Embryonic facial prominence (tissue), 1 donor: ENCODE measurements at regions not wholly inside any gene's neighbourhood (a gene's known extent, or its start where the extent isn't known, plus 50 kb on each side); places are given as distances from the start of the nearest gene placed in this dataset.
A peak's percentile ranks its signal among the peaks of the same experiment; 100 is the strongest.

Experiments used
- DNase-seq: peaks from one replicate; pipeline ENCODE4 v3.0.0-alpha.2; 2016; ENCODE audit errors: extremely low spot score

DNA sequence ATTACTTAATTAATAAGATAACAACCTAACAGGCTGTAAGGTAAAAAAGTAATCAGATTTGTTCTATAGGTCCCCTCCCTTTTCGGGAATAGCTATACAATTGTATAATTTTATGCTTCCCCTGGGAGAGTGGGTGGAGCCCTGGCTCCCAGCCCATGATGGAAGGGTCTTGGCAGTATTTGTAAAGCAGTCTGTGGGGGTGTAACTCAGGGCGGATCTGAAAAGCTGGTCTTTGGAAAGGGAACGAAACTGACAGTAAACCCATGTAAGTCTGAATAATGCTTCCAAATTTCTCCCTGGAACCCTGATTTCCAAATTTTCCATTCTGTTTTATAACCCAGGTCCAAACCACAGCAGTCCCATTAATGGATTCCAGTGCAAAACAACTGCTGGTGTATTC is 110.4 kb downstream of the DAD1 start:
- peak; percentile 29 for DNase-seq

GRCh38 chr14:22478247-22478646 is 110.8 kb downstream of the DAD1 start:
- DNase-seq = no peak

DNA sequence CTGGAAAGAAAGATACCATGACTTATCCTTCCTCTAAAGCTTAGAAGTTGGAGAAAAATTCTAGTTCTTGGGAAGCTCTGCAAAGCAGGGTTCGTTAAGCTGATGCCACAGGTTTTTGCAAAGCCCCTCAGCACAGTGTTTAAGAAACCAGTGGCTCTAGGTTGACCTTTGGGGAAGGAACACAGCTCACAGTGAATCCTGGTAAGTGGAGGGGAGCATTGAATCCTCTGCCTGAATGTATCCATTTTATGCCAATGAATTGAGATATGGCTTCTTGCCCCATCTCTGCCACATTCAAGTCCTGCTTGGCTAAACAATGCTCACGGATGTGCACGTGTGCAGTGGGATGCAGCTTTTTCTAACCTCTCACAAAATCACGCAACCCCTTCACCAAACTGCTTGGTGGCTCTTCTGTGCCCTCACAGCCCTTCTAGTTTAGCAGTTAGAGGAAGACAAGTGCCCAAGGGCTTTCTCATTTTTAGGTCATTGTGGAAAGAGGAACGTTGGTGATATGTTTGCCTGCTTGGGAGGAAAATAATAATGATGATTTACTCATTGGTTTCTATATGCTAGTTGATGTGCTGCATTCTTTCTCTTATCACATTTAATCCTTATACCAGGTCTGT is 111.3 kb downstream of the DAD1 start:
- DNase-seq = no peak

- DNase-seq = no peak
Observed at GRCh38 chr14:22476887-22477286, 112.1 kb downstream of the DAD1 start.

GRCh38 chr14:22476005-22476751 is 112.8 kb downstream of the DAD1 start:
- DNase-seq = no peak

DNA sequence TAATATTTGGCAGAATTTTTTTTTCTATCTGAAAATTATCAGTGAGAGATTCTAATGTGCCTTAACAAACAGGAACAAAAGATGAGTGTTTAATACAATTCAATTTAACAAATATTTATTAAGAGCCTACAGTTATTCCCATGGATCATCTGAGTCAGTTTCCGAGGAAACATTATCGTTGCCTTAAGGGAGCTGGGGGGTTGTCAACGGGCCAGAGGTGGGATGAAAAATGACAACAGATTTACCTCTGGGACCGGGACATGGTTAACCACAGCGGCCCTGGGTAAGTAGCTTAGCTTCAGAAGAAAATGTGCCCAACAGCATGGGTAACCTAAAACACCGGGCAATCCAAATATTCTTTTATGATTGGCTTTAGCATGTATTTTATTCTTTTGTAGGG is 113.6 kb downstream of the DAD1 start:
- no peak for DNase-seq

DNA sequence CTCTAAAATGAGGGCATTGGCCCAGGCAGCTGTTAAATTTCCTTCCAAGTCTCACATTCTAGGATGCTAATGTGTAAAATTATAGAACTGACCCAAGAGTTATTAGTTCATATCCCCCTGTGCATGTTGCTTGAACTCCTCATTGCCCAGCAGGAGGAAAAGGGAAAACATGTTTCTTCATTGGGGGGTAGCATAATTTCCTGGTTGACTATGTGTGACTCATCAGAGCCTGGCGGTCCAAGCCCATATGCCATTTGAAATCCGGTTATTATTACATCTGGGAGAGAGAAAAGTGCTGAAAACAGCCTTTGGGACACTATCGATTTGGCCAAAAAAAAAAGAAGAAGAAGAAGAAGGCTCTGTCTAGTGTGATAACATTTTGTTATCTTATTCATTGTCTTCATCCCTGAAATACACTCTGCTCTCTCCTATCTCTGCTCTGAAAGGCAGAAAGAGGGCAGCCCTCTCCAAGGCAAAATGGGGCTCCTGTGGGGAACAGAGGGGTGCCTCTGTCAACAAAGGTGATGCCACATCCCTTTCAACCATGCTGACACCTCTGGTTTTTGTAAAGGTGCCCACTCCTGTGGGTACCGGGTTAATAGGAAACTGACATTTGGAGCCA is 114.2 kb downstream of the DAD1 start:
- no peak for DNase-seq

DNA sequence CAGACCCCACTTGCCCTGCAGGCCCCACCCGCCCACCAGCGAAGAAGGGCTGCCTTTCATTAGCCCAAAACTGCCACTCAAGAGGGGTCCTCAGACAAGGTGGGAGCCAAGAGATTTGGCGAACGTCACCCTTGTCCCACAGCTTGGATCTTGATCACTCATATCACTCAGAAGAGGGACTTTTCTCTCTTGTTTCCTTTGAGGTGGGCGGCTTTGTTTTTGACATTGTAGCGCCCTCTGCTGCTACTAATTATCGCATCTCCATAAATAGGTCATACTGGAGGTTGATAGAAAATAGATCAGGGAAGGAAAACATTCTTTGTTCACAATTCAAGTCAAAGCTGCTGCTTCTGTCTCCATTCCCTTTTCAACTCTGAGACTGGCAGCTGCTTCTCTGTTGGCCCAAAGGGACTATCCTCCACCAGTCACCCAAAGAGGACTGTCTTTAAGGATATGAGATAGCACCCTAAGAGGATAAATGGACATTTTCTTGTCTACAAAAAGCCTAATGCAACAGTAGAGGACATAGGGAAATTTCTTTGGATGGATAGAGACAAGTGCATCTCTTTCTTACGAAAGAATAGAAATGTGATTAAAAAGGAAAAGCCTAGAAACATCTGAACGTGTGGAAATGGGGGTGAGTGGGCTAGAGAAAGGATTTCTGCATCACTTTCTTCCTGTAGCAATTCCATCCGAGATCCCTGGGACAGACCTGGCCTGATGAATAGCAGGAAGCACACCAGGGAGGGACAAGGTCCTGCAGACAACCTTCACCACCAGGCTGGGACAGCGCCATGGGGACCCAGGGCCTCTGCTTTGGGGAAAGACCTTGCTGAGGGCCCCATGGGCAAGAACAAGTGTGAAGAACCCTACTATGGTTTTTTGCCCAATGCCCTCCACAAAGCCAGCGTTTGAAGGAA is 115.8 kb downstream of the DAD1 start:
- no peak for DNase-seq

- DNase-seq = no peak
Observed at GRCh38 chr14:22472466-22472865, 116.6 kb downstream of the DAD1 start.

DNA sequence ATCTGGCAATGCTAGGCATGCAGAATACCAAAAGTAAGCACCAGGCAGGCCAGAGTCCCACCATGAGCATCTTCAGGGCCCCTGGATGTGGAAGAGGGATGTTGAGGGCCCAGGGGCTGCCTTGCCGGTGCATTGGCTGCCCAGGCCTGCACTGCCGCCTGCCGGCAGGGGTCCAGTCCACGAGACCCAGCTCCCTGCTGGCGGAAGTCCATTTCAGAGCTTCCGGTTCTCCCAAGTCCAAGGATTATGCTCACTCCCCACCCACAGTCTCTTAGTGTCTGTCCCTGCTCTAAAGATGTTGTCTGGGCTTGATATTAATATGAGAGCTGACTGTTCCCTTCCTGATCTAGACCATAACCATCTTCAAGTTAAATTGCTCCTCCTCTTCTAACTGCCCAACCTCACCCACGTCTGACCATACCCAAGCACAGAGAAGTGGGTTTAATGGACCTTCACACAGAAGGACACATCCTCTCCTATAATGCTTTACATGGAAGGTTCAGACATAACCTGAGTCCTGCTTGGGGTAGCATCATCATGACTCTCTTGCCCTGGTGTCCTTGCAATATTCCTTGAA is 117.4 kb downstream of the DAD1 start:
- no peak for DNase-seq

GRCh38 chr14:22469538-22470303 is 119.3 kb downstream of the DAD1 start:
- no peak for DNase-seq

GRCh38 chr14:22468830-22469229 is 120.2 kb downstream of the DAD1 start:
- DNase-seq = no peak

DNA sequence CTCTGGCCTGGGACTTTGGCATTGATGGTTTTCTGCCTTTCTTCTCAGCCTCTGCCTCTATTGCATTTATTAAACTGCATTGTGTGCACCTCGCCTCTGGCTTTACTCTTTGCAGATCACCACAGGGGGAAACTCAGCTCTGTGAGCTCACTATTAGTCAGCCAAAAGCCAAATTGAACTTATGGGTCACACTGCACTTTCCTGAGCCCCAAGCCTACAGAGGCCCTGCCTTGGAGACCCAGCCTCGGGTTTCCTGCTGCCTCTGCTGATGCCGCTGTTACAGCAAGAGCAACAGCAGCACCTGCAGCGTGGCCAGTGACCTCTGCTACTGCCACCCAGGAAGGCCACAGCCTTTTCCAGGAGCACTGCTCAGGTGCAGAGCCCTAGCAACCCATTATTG is 122.5 kb downstream of the DAD1 start:
- DNase-seq = no peak

GRCh38 chr14:22465201-22465840 is 123.7 kb downstream of the DAD1 start:
- no peak for DNase-seq

DNA sequence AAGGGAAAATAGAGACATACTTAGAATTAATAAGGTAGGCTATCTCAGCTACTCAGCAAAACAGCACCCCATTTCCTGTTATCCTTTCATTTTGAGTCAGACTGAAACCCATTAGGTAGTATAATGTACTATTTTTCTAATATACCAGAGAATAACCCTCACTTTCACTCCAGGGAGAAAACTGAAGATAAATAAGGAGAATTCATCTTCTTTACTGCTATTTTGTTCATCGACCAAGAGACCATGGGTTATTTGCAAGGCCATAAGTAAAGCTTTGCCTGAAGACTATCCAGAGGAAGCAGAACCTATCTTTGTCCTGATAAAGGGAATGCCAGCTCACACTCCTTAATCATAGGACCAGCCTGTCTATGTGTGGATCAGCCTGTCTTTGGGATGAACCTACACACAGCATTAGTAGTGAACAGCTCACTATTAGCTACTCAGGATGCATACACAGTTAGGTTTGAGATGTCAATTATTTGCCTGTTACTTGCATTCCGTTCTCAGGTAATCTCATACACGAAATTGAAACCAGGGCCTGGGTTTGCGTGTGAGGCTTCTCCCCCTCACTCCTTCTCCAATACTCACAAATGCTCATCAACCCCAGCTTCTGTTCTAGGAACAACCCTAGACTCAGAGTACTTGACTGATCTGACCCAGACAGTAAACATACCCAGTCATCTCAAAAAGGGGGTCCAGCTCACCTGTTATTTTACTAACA is 124.4 kb downstream of the DAD1 start:
- no peak for DNase-seq

DNA sequence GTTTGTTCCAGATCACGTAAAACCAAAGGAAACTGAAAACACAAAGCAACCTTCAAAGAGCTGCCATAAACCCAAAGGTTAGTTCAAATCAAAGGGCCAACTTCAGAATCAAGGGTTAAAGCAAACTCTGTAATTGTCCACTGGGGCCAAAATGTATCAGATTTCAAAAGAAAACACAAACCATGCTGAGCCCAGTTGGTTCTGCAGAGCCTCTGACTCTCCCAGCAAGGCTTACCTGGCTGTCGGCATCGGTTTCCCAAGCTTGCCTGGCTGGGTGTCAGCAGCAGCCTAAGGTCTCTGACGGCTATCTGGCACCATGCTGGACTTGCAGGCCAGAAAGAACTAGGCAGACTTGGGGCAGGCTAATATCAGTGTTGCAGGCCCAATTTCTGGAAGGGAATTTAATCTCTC is 125.3 kb downstream of the DAD1 start:
- no peak for DNase-seq

DNA sequence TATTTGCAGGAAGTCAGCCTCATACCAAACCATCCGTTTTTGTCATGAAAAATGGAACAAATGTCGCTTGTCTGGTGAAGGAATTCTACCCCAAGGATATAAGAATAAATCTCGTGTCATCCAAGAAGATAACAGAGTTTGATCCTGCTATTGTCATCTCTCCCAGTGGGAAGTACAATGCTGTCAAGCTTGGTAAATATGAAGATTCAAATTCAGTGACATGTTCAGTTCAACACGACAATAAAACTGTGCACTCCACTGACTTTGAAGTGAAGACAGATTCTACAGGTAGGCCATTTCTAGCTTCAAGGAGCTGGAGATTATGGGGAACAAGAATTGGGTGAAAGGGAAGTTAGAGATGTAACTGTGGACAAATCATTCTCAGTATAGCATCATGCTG is 126.1 kb downstream of the DAD1 start:
- DNase-seq = no peak

DNA sequence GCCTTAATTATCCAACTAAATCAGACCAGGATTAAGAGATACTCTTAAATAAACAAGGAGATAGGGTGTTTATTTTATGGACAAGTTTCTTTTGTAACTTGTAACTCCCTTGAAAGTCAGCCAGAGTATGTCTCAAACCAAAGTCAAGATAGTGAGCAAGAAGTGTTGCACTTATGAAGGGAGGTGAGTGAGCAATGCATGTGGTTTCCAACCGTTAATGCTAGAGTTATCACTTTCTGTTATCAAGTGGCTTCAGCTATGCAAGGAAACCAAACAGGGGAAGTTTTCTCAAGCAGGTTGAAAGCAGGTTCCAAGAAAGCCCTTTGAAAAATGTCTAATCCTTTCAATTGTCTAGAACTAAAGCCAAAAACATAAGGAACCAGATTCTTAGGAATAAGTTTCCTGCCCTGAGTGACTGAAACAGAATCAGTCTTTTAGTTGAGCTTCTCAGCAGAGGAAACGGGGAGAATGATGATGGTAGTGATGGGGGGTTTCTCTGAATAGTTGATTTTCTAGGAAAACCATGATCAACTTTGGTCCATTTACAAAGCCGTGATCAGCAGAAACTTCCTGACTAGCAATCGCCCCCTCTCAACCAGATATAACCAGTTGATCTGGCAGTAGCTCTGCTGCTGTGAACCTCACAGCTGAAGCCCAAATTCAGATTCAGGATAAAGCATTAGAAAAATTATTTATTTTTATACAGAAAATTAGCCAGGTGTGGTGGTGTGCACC is 128.4 kb downstream of the DAD1 start:
- no peak for DNase-seq

DNA sequence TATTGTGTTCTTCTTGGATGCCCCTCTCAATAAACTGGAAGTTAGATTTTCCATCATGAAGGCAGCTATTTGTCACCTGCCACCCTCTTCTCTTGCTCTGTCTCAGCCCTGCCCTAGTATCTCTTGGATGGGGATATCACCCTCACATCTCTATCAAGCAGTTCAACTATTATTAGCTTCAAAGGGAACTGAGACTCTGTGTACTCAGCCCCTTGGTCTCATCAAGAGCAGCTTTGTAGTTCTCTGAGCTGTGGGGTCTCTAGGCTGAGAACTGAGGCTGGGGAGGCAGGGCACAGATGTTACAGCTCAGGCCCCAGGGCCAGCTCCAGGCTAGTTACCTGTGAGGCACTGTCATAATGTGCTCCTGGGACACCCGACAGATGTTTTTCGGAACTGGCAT is 130.3 kb downstream of the DAD1 start:
- no peak for DNase-seq
